GM13976 (cell line): ENCODE measurements at regions not wholly inside any gene's neighbourhood (a gene's known extent, or its start where the extent isn't known, plus 50 kb on each side); places are given as distances from the start of the nearest gene placed in this dataset.

Source experiments
- DNase-seq: peaks from one replicate; pipeline ENCODE4 v3.0.0; 2012; ENCODE audit warnings: low spot score
- CTCF ChIP-seq: IDR thresholded peaks from 2 replicates; pipeline ENCODE4 v1.5.1; 2012; ENCODE audit warnings: borderline replicate concordance, mild to moderate bottlenecking; ENCODE audit not compliant: insufficient read depth; ENCODE audit errors: extremely low read depth, missing control alignments, control extremely low read depth
- in situ Hi-C: fragments of 300-500 bp; cut with MboI; formaldehyde crosslinking; loops from one replicate; pipeline ENCODE4 v1.12.0; 2022; ENCODE audit warnings: low sequenced_read_pairs, mixed read lengths, inconsistent platforms; ENCODE audit not compliant: unreplicated experiment

DNA sequence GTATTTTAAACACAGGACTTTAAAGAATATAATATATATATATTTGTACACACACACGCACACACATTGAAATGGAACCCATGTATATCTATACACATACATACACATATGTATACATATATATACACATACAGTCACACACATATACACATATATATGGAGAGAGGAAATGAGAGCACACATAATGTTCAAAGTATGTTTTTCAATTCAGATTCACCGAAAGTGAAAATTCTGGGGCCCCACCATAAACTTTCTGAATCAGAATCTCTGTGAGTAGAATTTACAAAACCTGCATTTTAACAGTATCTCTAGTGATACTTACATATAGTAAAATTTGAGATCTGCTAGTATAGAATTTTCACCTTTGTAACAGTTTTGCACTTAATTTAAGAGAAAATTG lies 60.4 kb upstream of the OBI1 start:
- in situ Hi-C loops = no loop called here
- TF ChIP-seq CTCF = no peak
- no peak for DNase-seq

DNA sequence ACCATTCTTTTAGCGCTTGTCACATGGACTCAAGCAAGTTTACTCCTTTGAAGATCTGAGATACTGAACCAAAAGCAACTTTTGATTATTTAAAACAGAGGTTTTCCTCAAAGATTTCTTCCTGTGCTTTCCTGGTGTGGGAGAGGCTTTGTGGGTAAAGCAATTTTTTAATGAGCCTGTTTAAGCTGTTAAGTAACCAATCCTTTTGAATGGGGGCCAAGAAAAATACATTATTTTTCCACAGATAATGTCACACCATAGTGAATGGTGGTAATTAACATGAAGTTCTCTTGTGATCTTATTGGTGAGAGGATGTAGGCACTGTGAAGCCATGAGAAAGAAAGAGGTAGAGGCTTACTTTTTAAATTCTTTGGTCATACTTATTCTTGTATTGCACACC lies 55.8 kb upstream of the OBI1 start:
- no peak for TF ChIP-seq CTCF
- no peak for DNase-seq
- in situ Hi-C loops = no loop called here

DNA sequence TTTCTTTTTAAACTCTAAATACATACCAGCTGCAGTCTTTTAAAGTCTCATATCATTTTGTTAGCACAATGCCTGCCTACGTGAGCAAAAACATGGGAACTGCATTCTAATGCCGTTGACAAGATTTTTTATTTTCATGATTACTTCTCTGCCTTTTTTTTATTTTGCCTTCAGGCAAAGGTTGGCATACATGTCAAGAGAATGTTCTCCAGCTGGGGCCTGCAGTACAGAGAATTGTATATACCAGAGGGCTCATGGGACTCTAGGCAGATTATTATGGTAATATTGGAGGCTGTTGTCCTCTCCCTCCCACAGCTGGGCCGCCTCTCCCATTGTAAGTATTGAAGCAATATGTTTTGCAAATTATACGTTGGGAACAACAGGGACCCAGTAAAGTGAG lies 53.9 kb upstream of the OBI1 start:
- in situ Hi-C loops = no loop called here
- no peak for TF ChIP-seq CTCF
- DNase-seq = no peak

DNA sequence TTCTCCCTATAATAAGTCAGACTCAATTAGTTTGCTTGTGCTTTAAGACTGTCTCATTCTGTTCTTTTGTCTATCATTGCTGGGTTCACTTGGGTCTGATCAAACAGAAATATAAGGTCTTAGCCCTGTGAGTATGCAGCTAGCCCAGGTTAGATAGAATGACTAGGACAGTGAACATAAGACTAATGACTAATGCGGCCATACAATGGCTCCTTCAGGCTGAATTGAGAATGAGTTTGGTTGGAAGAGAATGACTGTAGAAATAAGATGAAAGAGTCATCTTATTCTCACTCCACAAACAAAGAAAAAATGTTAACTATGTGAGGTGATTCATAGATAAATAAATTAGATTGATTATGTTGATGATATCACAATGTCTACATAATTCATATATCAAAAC lies 50.1 kb upstream of the OBI1 start:
- DNase-seq = no peak
- TF ChIP-seq CTCF = no peak
- in situ Hi-C loops = no loop called here
